ENCODE measurements at regions not wholly inside any gene's neighbourhood (a gene's known extent, or its start where the extent isn't known, plus 50 kb on each side); places are given as distances from the start of the nearest gene placed in this dataset.

DNA sequence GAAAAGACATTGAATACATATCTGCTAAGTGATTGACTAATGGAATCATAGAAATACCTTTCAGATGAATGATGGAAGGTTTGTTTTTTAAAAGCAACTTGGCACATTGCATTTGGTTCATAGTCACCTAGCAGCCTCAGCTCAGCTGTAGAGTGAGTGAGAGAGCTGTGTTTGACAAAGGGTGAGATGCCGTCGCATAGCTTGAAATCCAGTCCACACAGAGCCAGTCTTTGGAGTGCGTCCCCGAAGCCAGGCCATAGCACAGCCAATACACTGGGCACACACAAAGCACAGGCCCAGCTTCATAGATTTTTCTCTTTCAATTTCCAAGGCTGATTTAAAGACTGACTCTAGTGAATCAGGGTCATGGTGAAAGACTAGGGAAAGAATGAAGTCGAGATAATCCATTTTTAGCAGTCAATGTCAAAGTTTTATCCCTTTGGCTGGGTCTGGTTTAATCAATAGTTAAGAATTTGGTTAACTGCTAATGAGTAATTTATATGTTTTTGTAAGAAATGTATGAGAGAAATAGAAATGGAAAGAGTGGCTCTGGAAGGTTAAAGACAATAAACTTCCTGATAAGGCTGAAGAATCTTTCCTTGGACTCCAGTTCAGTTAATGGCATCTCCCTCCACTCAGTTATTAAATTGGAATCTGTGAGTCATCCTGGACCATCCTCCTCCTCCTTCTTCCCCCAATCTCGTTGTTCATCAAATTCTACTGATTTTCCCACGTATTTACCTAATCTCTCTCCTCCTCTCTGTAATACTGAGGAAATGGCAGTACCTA is 101.2 kb upstream of the IRF2BP2 start:
- intact Hi-C loops (cut with DNase I; ENCODE audit: low total_unique reads): no loop called here

DNA sequence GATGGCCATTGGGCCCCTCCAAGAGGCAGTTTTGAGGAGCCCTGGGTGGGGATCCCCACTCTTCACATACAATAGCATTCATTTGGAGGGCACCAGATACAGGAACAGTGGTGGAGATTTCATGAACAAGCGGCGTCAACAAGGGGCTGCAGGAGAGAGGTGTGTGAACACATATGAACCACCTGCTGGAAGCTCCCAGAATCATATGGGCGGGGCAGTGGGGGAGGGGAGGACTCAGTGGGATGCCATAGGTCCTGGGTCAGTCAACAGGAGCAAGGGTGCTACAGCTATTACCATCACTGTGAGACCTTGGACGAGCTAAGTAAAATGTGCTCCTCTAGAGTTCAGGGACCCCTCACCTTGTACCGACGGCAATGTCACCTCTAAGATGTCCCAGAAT is 100.4 kb upstream of the IRF2BP2 start:
- H3K27ac ChIP-seq: no peak overlapping the region

More for the DNA sequence above, 101.2 kb upstream of the IRF2BP2 start:
- Histone ChIP-seq H3K36me3 (no peaks in the 10 kb centered on the region), H3K9me3 (no peaks in the 10 kb centered on the region), H3K4me1 (no peaks in the 10 kb centered on the region), H3K27ac (no peak overlapping the region), H3K27me3 (no peaks in the 10 kb centered on the region), H3K4me3 (no peak overlapping the region)
- TF ChIP-seq POLR2A (IDR thresholded peaks at IDR 0.05) (no peak), POLR2AphosphoS5 (IDR thresholded peaks at IDR 0.05) (no peak)
- DNase-seq (ENCODE audit: low spot score in 2 of 2): peak in 1 of 2 donors; percentile 9

DNA sequence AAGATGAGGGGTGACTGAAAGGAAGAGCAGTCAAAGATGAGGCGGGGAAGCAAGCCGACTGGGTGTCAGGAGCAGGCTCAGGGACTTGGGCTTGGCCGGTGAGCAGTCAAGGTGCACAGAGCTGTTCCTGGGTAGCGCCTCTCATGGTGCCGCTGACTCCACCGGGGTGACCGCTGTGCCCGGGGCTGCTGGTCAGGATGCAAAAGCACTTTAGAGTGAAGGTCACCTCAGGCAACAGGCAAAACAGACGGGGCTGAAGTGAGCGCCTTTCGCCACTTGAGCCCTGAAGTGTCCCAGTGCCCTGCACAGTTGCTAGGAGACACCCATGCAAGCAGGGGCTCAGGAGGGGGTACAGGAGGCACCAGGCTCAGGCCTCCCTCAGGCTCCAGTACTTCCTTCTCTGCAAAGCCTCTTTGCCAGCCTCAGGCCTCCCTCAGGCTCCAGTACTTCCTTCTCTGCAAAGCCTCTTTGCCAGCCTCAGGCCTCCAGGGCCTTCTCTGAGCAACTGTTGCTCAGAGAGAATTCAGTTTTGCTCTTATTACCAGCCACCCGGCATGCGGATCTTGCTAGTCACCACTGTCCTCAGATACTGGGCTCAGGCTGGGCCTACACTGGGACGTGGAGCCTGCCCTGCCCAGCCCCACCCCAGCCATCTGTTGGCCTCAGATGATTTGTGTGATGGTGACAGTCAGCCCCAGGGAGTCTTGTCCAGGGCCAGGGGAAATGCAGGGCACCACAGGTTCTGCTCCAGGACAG is 99.7 kb upstream of the IRF2BP2 start:
- H3K4me1 ChIP-seq: no peaks in the 10 kb centered on the region
- H3K27ac ChIP-seq: peak overlapping the region in 1 of 2 donors; percentile 27
- H3K4me3 ChIP-seq: no peak overlapping the region
- H3K36me3 ChIP-seq: no peaks in the 10 kb centered on the region
- intact Hi-C loops (cut with DNase I; ENCODE audit: low total_unique reads): no loop called here
- TF ChIP-seq, protein P1, sequence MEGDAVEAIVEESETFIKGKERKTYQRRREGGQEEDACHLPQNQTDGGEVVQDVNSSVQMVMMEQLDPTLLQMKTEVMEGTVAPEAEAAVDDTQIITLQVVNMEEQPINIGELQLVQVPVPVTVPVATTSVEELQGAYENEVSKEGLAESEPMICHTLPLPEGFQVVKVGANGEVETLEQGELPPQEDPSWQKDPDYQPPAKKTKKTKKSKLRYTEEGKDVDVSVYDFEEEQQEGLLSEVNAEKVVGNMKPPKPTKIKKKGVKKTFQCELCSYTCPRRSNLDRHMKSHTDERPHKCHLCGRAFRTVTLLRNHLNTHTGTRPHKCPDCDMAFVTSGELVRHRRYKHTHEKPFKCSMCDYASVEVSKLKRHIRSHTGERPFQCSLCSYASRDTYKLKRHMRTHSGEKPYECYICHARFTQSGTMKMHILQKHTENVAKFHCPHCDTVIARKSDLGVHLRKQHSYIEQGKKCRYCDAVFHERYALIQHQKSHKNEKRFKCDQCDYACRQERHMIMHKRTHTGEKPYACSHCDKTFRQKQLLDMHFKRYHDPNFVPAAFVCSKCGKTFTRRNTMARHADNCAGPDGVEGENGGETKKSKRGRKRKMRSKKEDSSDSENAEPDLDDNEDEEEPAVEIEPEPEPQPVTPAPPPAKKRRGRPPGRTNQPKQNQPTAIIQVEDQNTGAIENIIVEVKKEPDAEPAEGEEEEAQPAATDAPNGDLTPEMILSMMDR (IDR thresholded peaks at IDR 0.05): no peak
- TF ChIP-seq POLR2AphosphoS5 (IDR thresholded peaks at IDR 0.05) (no peak), POLR2A (IDR thresholded peaks at IDR 0.05) (no peak)
- DNase-seq (ENCODE audit: low spot score in 2 of 2): peak in 1 of 2 donors; percentile 43
- H3K9me3 ChIP-seq: no peaks in the 10 kb centered on the region
- H3K27me3 ChIP-seq: no peaks in the 10 kb centered on the region

More for the DNA sequence above, 100.4 kb upstream of the IRF2BP2 start:
- Histone ChIP-seq H3K4me1 (no peaks in the 10 kb centered on the region), H3K4me3 (no peak overlapping the region), H3K9me3 (no peaks in the 10 kb centered on the region), H3K27me3 (no peaks in the 10 kb centered on the region), H3K36me3 (no peaks in the 10 kb centered on the region)
- peak in 1 of 2 donors; percentile 25 for DNase-seq (ENCODE audit: low spot score in 2 of 2)
- intact Hi-C loops (cut with DNase I; ENCODE audit: low total_unique reads): no loop called here
- no peak for TF ChIP-seq POLR2AphosphoS5 (IDR thresholded peaks at IDR 0.05)
- TF ChIP-seq, protein P1 (IDR thresholded peaks at IDR 0.05): no peak
- no peak for TF ChIP-seq POLR2A (IDR thresholded peaks at IDR 0.05)

DNA sequence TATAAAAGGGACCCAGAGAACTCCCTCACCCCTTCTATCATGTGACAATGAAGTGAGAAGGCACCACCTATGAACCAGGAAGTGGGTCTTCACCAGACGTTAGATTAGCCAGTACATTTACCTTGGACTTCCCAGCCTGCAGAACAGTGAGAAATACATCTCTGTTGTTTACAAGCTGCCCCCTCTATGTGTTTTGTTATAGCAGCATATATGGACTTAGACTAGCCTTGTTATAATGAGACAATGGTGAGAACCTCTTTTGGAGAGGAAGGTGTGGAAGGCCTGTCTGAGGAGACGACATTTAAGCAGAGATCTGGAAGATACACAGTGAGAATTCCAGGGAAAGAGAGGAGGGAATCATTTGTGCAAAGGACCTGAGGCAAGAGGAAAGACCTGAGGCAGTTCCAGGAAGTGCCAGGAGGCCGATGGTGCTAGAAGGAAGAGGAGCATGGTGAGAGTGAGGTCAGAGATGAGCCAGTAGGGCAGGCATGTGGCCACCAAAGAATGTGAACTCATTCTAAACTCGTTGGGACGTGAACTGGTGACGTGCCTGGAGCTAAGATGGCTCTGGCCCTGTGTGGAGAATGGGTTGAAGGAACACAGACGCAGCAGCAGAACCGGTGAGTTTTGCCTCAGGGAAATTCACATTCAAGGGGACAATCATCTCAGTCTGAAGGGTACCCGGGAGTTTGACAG is 98.9 kb upstream of the IRF2BP2 start:
- no peaks in the 10 kb centered on the region for H3K9me3 ChIP-seq
- no peaks in the 10 kb centered on the region for H3K4me1 ChIP-seq
- peak overlapping the region in 1 of 2 donors; percentile 27 for H3K27ac ChIP-seq
- intact Hi-C loops (cut with DNase I; ENCODE audit: low total_unique reads): no loop called here
- TF ChIP-seq POLR2A (IDR thresholded peaks at IDR 0.05) (no peak), POLR2AphosphoS5 (IDR thresholded peaks at IDR 0.05) (no peak)
- TF ChIP-seq, protein P1 (IDR thresholded peaks at IDR 0.05): no peak
- H3K27me3 ChIP-seq: no peaks in the 10 kb centered on the region
- no peak for DNase-seq (ENCODE audit: low spot score in 2 of 2)
- no peak overlapping the region for H3K4me3 ChIP-seq
- no peaks in the 10 kb centered on the region for H3K36me3 ChIP-seq

DNA sequence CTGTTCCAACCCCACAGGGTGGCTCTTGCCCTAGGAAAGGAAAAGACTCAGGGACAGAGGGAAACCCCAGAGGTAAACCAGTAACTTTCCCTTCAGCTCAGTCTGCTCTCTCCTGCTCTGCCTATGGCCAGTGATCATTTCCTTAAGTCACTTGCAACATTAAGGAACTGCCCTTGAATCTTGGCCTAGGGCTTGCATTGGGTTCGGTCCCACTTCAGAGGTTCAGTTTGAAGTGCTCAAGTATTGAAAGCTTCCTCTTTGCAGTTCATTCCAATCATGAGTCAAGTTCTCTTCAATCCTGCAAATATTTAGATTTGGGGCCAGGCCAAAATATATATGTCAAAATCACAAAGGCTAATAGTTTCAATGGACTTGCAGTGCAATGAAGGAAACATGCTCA is 97.7 kb upstream of the IRF2BP2 start:
- no peaks in the 10 kb centered on the region for H3K36me3 ChIP-seq
- no peaks in the 10 kb centered on the region for H3K4me1 ChIP-seq
- H3K4me3 ChIP-seq: no peak overlapping the region
- no peak for TF ChIP-seq POLR2A (IDR thresholded peaks at IDR 0.05)
- no peak for TF ChIP-seq POLR2AphosphoS5 (IDR thresholded peaks at IDR 0.05)
- TF ChIP-seq, protein P1 (IDR thresholded peaks at IDR 0.05): no peak
- H3K27ac ChIP-seq: no peak overlapping the region
- DNase-seq (ENCODE audit: low spot score in 2 of 2): peak in 1 of 2 donors; percentile 40
- intact Hi-C loops (cut with DNase I; ENCODE audit: low total_unique reads): no loop called here
- H3K27me3 ChIP-seq: no peaks in the 10 kb centered on the region
- no peaks in the 10 kb centered on the region for H3K9me3 ChIP-seq

Data from breast epithelium (tissue), 4 donors.